Astrocyte (in vitro differentiated cells and primary cell): ENCODE measurements at regions not wholly inside any gene's neighbourhood (a gene's known extent, or its start where the extent isn't known, plus 50 kb on each side); places are given as distances from the start of the nearest gene placed in this dataset.

Source experiments
- DNase-seq: peaks from one replicate; pipeline ENCODE4 v3.0.0-alpha.2; 2010; ENCODE audit warnings: low read depth
- FAIRE-seq: peaks from 2 replicates; lab custom pipeline; 2011; peaks lifted over from hg19 to GRCh38; lab: Jason Lieb, UNC
- H2AFZ ChIP-seq: 2 replicates; pipeline ENCODE4 v1.6.0; 2012; ENCODE audit warnings: low read depth, low read length, inconsistent platforms
- H3K27ac ChIP-seq: 2 replicates; pipeline ENCODE4 v1.5.1; 2011; ENCODE audit warnings: low read depth, low read length, inconsistent platforms
- H3K27me3 ChIP-seq: 2 replicates; pipeline ENCODE4 v1.6.0; 2011; ENCODE audit warnings: low read length, inconsistent platforms; ENCODE audit not compliant: insufficient read depth
- H3K36me3 ChIP-seq: 2 replicates; pipeline ENCODE4 v1.5.1; 2011; ENCODE audit warnings: low read length, inconsistent platforms; ENCODE audit not compliant: insufficient read depth
- H3K4me1 ChIP-seq: 2 replicates; pipeline ENCODE4 v1.5.1; 2011; ENCODE audit warnings: low read length, inconsistent platforms; ENCODE audit not compliant: insufficient read depth
- H3K4me2 ChIP-seq: 2 replicates; pipeline ENCODE4 v1.6.0; 2012; ENCODE audit warnings: low read length, inconsistent platforms
- H3K4me3 ChIP-seq: 2 replicates; pipeline ENCODE4 v1.5.1; 2011; ENCODE audit warnings: low read depth, mild to moderate bottlenecking, low read length, inconsistent platforms; ENCODE audit not compliant: insufficient read depth
- H3K79me2 ChIP-seq: 2 replicates; pipeline ENCODE4 v1.6.0; 2012; ENCODE audit warnings: mild to moderate bottlenecking, low read length, inconsistent platforms; ENCODE audit not compliant: insufficient read depth
- H3K9ac ChIP-seq: 2 replicates; pipeline ENCODE4 v1.6.0; 2012; ENCODE audit warnings: mild to moderate bottlenecking, low read length, inconsistent platforms
- H3K9me3 ChIP-seq: 2 replicates; pipeline ENCODE4 v1.5.1; 2012; ENCODE audit warnings: low read depth, mild to moderate bottlenecking, low read length, inconsistent platforms; ENCODE audit not compliant: insufficient read depth
- H4K20me1 ChIP-seq: 2 replicates; pipeline ENCODE4 v1.6.0; 2012; ENCODE audit warnings: low read length, inconsistent platforms; ENCODE audit not compliant: insufficient read depth
- H3K27ac Mint-ChIP-seq: one replicate; pipeline ENCODE4 v1.8.0; 2021; ENCODE audit warnings: mild to moderate bottlenecking, mixed read lengths; ENCODE audit not compliant: unreplicated experiment
- H3K27me3 Mint-ChIP-seq: one replicate; pipeline ENCODE4 v1.8.0; 2021; ENCODE audit warnings: low read depth, mixed read lengths; ENCODE audit not compliant: unreplicated experiment
- H3K36me3 Mint-ChIP-seq: one replicate; pipeline ENCODE4 v1.8.0; 2021; ENCODE audit warnings: low read depth, mixed read lengths; ENCODE audit not compliant: unreplicated experiment
- H3K4me1 Mint-ChIP-seq: one replicate; pipeline ENCODE4 v1.8.0; 2021; ENCODE audit warnings: low read depth, mixed read lengths; ENCODE audit not compliant: unreplicated experiment
- H3K4me3 Mint-ChIP-seq: one replicate; pipeline ENCODE4 v1.8.0; 2021; ENCODE audit warnings: mild to moderate bottlenecking, moderate library complexity, mixed read lengths; ENCODE audit not compliant: unreplicated experiment
- H3K9me3 Mint-ChIP-seq: one replicate; pipeline ENCODE4 v1.8.0; 2021; ENCODE audit warnings: mild to moderate bottlenecking, mixed read lengths; ENCODE audit not compliant: unreplicated experiment
- EZH2 ChIP-seq: IDR thresholded peaks from 2 replicates; pipeline ENCODE4 v1.6.1; 2012; ENCODE audit warnings: mild to moderate bottlenecking, low read length, inconsistent platforms; ENCODE audit not compliant: insufficient read depth
- TF ChIP-seq, protein P1 (sequence below): IDR thresholded peaks from 2 replicates; pipeline ENCODE4 v1.5.1; 2011; ENCODE audit warnings: low read depth, mild to moderate bottlenecking, inconsistent platforms, low read length, moderate library complexity; ENCODE audit not compliant: insufficient read depth

DNA sequence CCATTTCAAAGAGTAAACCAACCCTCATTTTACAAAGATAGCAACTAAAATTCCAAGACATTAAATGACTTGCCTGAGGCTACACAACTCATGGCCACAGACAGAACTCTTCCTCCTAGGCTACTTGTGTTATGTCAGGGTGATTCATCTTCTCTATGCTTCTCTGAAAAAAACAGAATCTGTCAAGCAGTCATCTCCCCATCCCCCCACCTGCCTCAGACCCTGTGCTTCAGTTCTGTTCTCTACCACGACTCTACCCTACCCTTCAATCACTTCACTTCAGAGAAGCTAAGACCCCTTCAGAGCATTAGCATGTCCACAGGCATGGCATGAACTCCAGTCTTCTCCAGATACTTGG lies 277.7 kb upstream of the PTGER4 start:
- H3K79me2 ChIP-seq: no peaks in the 10 kb centered on the region
- H3K4me1 ChIP-seq: peaks cover 2% of the 10 kb centered on the region
- no peak overlapping the region for H3K27ac ChIP-seq
- no peaks in the 10 kb centered on the region for H3K27me3 Mint-ChIP-seq
- no peak overlapping the region for H3K4me3 ChIP-seq
- H3K27ac Mint-ChIP-seq: no peak overlapping the region
- no peaks in the 10 kb centered on the region for H3K9me3 ChIP-seq
- no peak for TF ChIP-seq EZH2
- TF ChIP-seq, protein P1, sequence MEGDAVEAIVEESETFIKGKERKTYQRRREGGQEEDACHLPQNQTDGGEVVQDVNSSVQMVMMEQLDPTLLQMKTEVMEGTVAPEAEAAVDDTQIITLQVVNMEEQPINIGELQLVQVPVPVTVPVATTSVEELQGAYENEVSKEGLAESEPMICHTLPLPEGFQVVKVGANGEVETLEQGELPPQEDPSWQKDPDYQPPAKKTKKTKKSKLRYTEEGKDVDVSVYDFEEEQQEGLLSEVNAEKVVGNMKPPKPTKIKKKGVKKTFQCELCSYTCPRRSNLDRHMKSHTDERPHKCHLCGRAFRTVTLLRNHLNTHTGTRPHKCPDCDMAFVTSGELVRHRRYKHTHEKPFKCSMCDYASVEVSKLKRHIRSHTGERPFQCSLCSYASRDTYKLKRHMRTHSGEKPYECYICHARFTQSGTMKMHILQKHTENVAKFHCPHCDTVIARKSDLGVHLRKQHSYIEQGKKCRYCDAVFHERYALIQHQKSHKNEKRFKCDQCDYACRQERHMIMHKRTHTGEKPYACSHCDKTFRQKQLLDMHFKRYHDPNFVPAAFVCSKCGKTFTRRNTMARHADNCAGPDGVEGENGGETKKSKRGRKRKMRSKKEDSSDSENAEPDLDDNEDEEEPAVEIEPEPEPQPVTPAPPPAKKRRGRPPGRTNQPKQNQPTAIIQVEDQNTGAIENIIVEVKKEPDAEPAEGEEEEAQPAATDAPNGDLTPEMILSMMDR: no peak
- H3K9ac ChIP-seq: no peak overlapping the region
- H3K36me3 ChIP-seq: no peaks in the 10 kb centered on the region
- peaks cover 29% of the 10 kb centered on the region for H3K4me1 Mint-ChIP-seq
- H3K4me3 Mint-ChIP-seq: no peak overlapping the region
- H3K36me3 Mint-ChIP-seq: no peaks in the 10 kb centered on the region
- no peak overlapping the region for H3K4me2 ChIP-seq
- H3K27me3 ChIP-seq: no peaks in the 10 kb centered on the region
- H3K9me3 Mint-ChIP-seq: no peaks in the 10 kb centered on the region
- H4K20me1 ChIP-seq: no peaks in the 10 kb centered on the region
- FAIRE-seq (no peak), DNase-seq (no peak)
- H2AFZ ChIP-seq: no peak overlapping the region

DNA sequence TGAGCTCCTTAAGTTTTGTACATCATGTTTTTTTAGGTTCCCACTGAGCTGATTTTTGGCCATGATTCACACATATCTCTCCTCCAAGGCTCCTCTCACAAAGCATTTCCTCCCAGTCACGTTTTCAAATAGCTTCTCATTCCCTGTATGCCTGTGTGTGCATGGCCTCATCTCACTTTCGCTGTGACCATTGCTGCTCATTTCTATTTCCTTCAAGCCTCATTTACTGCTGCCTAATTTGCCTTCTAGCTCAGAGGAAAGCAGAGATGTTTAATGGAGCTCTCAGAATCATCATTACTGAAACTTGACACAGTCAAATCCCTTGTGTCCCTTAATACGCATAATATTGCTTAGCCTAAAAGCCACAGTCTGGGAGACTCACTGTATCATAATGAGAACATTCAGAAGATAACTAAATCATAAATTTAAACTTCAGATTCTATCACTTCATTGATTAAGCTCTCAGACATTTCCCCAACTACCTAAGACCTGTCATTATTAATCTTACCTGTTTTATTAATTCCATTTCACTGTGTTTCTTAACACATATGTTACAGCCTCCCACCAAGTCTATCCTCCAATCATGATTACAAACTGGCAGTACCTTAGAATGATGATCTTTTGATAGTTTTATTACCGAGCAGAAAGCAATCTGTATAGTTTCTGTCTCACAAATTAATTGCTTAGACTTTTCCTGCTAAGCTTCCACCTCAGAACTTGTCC lies 278.3 kb upstream of the PTGER4 start:
- H3K79me2 ChIP-seq: no peaks in the 10 kb centered on the region
- H3K4me3 ChIP-seq: no peak overlapping the region
- H4K20me1 ChIP-seq: no peaks in the 10 kb centered on the region
- Mint-ChIP-seq H3K27me3 (no peaks in the 10 kb centered on the region), H3K4me1 (peaks cover 29% of the 10 kb centered on the region), H3K4me3 (no peak overlapping the region), H3K36me3 (no peaks in the 10 kb centered on the region), H3K27ac (no peak overlapping the region), H3K9me3 (no peaks in the 10 kb centered on the region)
- FAIRE-seq (no peak), DNase-seq (no peak)
- H3K4me2 ChIP-seq: no peak overlapping the region
- no peaks in the 10 kb centered on the region for H3K27me3 ChIP-seq
- H3K27ac ChIP-seq: no peak overlapping the region
- no peak overlapping the region for H2AFZ ChIP-seq
- no peaks in the 10 kb centered on the region for H3K36me3 ChIP-seq
- TF ChIP-seq EZH2: no peak
- TF ChIP-seq, protein P1: no peak
- H3K9ac ChIP-seq: no peak overlapping the region
- H3K9me3 ChIP-seq: no peaks in the 10 kb centered on the region
- H3K4me1 ChIP-seq: peaks cover 2% of the 10 kb centered on the region

DNA sequence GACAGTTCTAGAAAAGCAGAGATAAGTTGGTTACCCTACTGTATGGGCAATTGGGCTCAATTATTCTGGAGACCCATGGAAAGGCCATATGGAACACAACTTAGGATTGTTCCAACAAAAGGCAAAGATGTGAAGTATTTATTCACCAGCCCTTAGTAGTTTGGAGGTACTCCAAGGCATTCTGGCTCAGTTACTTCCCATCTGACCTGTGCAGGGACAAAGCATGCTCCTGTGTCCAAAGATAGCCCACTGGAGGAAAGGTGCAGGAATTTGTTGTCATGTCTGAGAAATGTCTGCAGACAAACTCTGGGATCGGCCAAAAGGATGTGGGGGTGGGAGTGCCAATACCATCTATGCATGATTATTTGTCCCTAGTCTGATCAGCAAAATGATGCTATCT lies 279.5 kb upstream of the PTGER4 start:
- Histone ChIP-seq H3K79me2 (no peaks in the 10 kb centered on the region), H3K27me3 (no peaks in the 10 kb centered on the region), H3K36me3 (no peaks in the 10 kb centered on the region), H3K27ac (no peak overlapping the region), H3K4me2 (no peak overlapping the region), H4K20me1 (no peaks in the 10 kb centered on the region), H3K9ac (no peak overlapping the region), H3K4me1 (peaks cover 2% of the 10 kb centered on the region), H3K9me3 (no peaks in the 10 kb centered on the region), H2AFZ (no peak overlapping the region), H3K4me3 (no peak overlapping the region)
- Mint-ChIP-seq H3K36me3 (no peaks in the 10 kb centered on the region), H3K9me3 (no peaks in the 10 kb centered on the region), H3K4me3 (no peak overlapping the region), H3K27me3 (no peaks in the 10 kb centered on the region), H3K4me1 (peaks cover 29% of the 10 kb centered on the region), H3K27ac (no peak overlapping the region)
- TF ChIP-seq, protein P1: no peak
- TF ChIP-seq EZH2: no peak
- DNase-seq (no peak), FAIRE-seq (no peak)
